Activated CD4-positive, alpha-beta memory T cell treated with anti-CD3 and anti-CD28 coated beads, Interleukin-2, amount 10 ng/mL, durations not matched to agents 7 days and 5 days (primary cell): ENCODE measurements at regions not wholly inside any gene's neighbourhood (a gene's known extent, or its start where the extent isn't known, plus 50 kb on each side); places are given as distances from the start of the nearest gene placed in this dataset.
"Not testable (repeated sequence)": the region's sequence is repeated elsewhere in the genome, so short reads cannot be mapped to it uniquely, and the experiment has no call there.

Source experiments
- CTCF ChIA-PET: fragments of 350-600 bp; sonication (Branson Sonifier 250); formaldehyde crosslinking; loops from one replicate; lab custom pipeline; 2021; ENCODE audit warnings: antibody characterized with exemption, inconsistent platforms; lab: Charles Lee
- POLR2A ChIA-PET: fragments of 350-600 bp; sonication (Branson Sonifier 250); formaldehyde crosslinking; loops from one replicate; lab custom pipeline; 2021; ENCODE audit warnings: antibody characterized with exemption; lab: Charles Lee
- DNase-seq: peaks from one replicate; pipeline ENCODE4 v3.0.0-alpha.2; 2020
- H3K27ac Mint-ChIP-seq: one replicate; pipeline ENCODE4 v1.8.0; 2021; ENCODE audit warnings: mild to moderate bottlenecking, mixed read lengths
- H3K27me3 Mint-ChIP-seq: one replicate; pipeline ENCODE4 v1.8.0; 2021; ENCODE audit warnings: mixed read lengths
- H3K36me3 Mint-ChIP-seq: one replicate; pipeline ENCODE4 v1.8.0; 2021; ENCODE audit warnings: low read depth, mixed read lengths
- H3K4me1 Mint-ChIP-seq: one replicate; pipeline ENCODE4 v1.8.0; 2021; ENCODE audit warnings: mixed read lengths
- H3K4me3 Mint-ChIP-seq: one replicate; pipeline ENCODE4 v1.8.0; 2021; ENCODE audit warnings: mild to moderate bottlenecking, mixed read lengths
- H3K9me3 Mint-ChIP-seq: one replicate; pipeline ENCODE4 v1.8.0; 2021; ENCODE audit warnings: mixed read lengths

- CTCF ChIA-PET = interaction anchor here (0.8 kb wide), 1 partner anchor 17 kb away, joined by 3 read pairs; no protein-coding TSS in a partner anchor
- no peak overlapping the region for H3K4me3 Mint-ChIP-seq
- no peaks in the 10 kb centered on the region for H3K4me1 Mint-ChIP-seq
- H3K36me3 Mint-ChIP-seq = no peaks in the 10 kb centered on the region
- POLR2A ChIA-PET = no interaction called here
- peaks cover 26% of the 10 kb centered on the region for H3K9me3 Mint-ChIP-seq
- no peak for DNase-seq
- no peaks in the 10 kb centered on the region for H3K27me3 Mint-ChIP-seq
- no peak overlapping the region for H3K27ac Mint-ChIP-seq
Measured at GRCh38 chr11:106302416-106302815, 225.0 kb downstream of the AASDHPPT start.

DNA sequence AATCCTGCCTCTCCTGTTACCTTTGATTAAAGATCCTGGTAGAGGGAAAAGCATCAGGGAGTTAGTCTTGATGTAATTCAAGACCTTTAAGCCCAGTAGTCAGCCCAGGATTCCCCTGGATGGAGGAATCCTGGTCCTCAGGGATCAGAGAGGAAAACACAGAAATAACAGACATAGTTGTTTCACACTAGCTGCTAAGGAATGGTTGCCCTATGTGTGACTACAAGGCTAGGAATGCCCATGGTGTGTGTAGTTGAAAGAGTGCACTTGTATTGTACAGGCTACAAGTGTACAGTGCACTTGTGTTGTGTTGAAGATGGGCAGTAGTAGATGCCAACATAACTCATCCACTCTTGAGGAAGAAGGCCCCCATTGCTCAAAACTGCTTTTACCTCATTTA is 226.8 kb downstream of the AASDHPPT start:
- H3K4me3 Mint-ChIP-seq = no peak overlapping the region
- POLR2A ChIA-PET = no interaction called here
- no peak for DNase-seq
- H3K4me1 Mint-ChIP-seq = no peaks in the 10 kb centered on the region
- H3K27me3 Mint-ChIP-seq = no peaks in the 10 kb centered on the region
- CTCF ChIA-PET = no interaction called here
- peaks cover 21% of the 10 kb centered on the region for H3K9me3 Mint-ChIP-seq
- H3K27ac Mint-ChIP-seq = no peak overlapping the region
- H3K36me3 Mint-ChIP-seq = no peaks in the 10 kb centered on the region

DNA sequence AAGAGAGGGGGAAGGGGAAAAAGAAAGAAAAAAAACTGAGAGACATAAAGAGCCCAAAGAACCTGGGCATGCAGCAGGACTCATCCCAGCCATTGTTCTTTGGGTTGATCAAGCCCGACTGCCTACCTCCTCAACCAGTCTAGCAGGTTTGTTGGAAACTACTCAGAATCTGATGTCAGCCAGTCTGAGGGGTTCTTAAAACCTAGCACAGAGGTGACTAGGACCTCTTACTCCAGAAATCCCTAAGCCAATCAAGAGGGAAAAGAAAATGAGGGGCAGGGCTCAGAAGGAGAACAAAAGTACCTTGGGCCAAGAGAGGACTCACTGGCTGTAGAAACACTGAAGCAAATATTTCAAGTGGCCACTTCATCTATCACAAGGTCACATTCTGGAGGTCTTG is 228.0 kb downstream of the AASDHPPT start:
- CTCF ChIA-PET = no interaction called here
- no peaks in the 10 kb centered on the region for H3K27me3 Mint-ChIP-seq
- DNase-seq = no peak
- H3K4me1 Mint-ChIP-seq = no peaks in the 10 kb centered on the region
- no peak overlapping the region for H3K4me3 Mint-ChIP-seq
- no peak overlapping the region for H3K27ac Mint-ChIP-seq
- POLR2A ChIA-PET = no interaction called here
- H3K36me3 Mint-ChIP-seq = no peaks in the 10 kb centered on the region
- peaks cover 19% of the 10 kb centered on the region for H3K9me3 Mint-ChIP-seq

DNA sequence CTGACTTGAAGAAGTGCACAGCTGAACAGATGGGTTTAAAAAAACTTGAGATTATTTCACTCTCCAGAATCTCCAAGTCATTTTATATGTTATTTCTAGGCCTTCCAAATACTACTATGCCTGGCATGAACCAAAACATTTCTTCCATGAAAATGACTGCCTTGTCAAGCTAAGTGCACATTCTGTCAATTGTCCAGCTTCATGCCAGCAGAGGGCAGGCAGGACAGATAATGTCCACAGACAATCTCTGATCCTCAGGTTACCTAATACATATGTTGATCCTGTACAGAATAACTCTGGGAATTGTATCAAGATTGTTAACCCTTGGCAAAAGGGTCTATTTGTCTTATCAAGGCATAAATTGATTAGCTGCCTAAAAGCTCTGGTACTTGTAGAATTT is 229.5 kb downstream of the AASDHPPT start:
- peaks cover 19% of the 10 kb centered on the region for H3K9me3 Mint-ChIP-seq
- H3K4me3 Mint-ChIP-seq = no peak overlapping the region
- H3K36me3 Mint-ChIP-seq = no peaks in the 10 kb centered on the region
- DNase-seq = no peak
- H3K27me3 Mint-ChIP-seq = no peaks in the 10 kb centered on the region
- ChIA-PET CTCF (no interaction called here), POLR2A (no interaction called here)
- no peak overlapping the region for H3K27ac Mint-ChIP-seq
- H3K4me1 Mint-ChIP-seq = no peaks in the 10 kb centered on the region

- Mint-ChIP-seq H3K36me3 (no peaks in the 10 kb centered on the region), H3K9me3 (peaks cover 4% of the 10 kb centered on the region), H3K27me3 (no peaks in the 10 kb centered on the region), H3K4me3 (no peak overlapping the region), H3K27ac (no peak overlapping the region), H3K4me1 (no peaks in the 10 kb centered on the region)
- POLR2A ChIA-PET = no interaction called here
- CTCF ChIA-PET = no interaction called here
- no peak for DNase-seq
Measured at GRCh38 chr11:106309070-106309684, 231.7 kb downstream of the AASDHPPT start.

DNA sequence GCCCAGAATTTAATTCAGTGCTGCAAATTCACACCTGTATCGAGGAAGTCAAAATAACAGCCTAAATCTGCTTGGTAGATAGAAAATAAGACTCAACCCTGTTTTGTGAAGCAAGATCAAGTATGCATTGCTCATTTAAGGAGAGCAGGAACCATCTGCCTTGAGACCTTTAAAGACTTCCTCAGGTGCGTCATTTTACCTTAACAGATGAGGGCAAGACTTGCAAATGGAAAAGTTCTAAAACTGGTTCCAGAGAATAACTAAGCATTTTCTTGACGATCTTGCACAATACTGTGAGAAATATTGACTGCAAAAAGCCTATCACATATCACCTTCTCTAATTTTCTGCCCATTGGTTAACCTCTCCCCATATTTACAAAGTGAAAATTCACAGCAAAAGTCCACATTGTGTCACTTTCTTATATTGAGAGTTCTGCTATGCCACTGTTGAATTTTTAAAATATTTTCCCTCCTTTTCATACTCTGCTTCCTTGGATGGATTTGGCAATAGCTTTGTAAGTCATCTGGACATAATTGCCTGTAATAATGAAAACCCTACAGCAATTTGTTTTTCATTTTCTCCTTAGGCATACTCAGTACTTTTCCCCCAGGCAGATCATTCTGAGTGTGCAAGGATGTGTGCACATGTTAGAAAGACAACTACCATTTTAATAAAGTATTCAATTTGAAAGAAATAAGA is 234.2 kb downstream of the AASDHPPT start:
- ChIA-PET CTCF (no interaction called here), POLR2A (no interaction called here)
- Mint-ChIP-seq H3K4me3 (no peak overlapping the region), H3K9me3 (no peaks in the 10 kb centered on the region), H3K27ac (no peak overlapping the region), H3K27me3 (no peaks in the 10 kb centered on the region), H3K4me1 (no peaks in the 10 kb centered on the region), H3K36me3 (no peaks in the 10 kb centered on the region)
- DNase-seq = no peak

DNA sequence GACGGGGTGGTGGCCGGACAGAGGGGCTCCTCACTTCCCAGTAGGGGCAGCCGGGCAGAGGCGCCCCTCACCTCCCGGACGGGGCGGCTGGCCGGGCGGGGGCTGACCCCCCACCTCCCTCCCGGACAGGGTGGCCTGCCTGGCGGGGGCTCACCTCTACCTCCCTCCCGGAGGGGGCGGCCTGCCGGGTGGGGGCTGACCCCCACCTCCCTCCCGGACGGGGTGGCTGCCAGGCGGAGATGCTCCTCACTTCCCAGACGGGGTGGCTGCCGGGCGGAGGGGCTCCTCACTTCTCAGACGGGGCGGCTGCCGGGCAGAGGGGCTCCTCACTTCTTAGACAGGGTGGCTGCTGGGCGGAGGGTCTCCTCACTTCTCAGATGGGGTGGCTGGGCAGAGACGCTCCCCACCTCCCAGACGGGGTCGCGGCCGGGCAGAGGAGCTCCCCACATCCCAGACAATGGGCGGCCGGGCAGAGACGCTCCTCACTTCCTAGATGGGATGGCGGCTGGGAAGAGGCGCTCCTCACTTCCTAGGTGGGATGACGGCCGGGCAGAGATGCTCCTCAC is 239.8 kb downstream of the AASDHPPT start:
- H3K4me3 Mint-ChIP-seq, H3K27me3 Mint-ChIP-seq, H3K9me3 Mint-ChIP-seq, H3K4me1 Mint-ChIP-seq, H3K36me3 Mint-ChIP-seq, H3K27ac Mint-ChIP-seq, POLR2A ChIA-PET, CTCF ChIA-PET, DNase-seq: not testable (repeated sequence)

DNA sequence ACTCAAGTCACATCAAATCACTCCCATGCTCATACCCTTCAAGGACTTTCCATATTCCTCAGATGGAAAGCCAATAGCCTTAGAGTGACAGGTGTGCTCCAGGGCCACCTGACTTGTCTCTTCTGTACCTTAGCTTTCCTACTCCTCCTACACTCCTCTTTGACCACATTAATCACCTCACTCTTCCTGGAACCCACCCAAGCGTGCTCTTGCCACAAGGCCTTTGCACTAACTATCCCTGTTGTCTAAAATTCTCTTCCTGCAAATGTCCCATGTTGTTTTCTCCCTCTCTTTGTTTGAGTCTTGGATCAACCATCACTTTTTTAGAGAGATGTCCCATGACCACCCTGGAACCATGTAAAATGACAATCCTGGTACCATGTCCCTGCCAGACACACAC is 244.1 kb downstream of the AASDHPPT start:
- no peaks in the 10 kb centered on the region for H3K27me3 Mint-ChIP-seq
- no peak overlapping the region for H3K27ac Mint-ChIP-seq
- H3K4me3 Mint-ChIP-seq = no peak overlapping the region
- H3K9me3 Mint-ChIP-seq = no peaks in the 10 kb centered on the region
- no peak for DNase-seq
- CTCF ChIA-PET = no interaction called here
- POLR2A ChIA-PET = no interaction called here
- H3K4me1 Mint-ChIP-seq = no peaks in the 10 kb centered on the region
- H3K36me3 Mint-ChIP-seq = no peaks in the 10 kb centered on the region

DNA sequence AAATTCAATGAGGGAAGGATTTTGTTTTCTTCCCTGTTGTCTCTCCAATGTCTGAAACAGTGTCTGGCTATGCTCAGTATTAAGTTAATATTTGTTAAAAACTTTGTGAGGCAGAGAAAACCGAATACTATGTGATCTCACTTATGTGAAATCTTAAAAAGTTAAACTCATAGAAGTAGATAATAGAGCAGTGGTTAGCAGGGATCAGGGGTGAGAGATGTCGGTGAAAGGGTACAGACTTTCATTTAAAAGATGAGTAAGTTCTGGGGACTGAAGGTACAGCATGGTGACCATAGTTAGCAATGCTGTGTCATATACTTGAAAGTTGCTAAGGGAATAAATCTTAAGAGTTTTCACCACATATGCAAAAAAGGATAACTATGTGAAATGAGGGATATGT is 244.6 kb downstream of the AASDHPPT start:
- POLR2A ChIA-PET = no interaction called here
- Mint-ChIP-seq H3K27me3 (no peaks in the 10 kb centered on the region), H3K4me3 (no peak overlapping the region), H3K4me1 (no peaks in the 10 kb centered on the region), H3K36me3 (no peaks in the 10 kb centered on the region), H3K9me3 (no peaks in the 10 kb centered on the region), H3K27ac (no peak overlapping the region)
- CTCF ChIA-PET = no interaction called here
- DNase-seq = no peak

DNA sequence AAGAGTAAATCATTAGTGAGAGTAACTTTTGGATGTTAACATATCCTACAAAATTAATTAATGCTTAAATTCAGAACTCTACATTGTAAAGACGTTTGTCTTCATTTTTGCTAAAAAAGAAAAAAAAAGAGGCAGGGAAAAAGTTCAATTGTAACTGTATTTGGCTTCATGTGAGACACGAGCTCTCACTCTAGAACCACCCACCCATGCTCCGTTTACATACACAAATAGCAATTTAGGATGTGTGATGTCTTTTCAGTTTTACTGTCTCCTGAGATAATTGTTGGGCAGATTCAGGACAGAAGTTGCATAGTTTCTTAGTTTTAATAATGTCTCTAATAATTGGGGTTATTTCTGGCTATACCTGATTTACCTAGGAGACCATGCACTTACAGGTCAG is 248.6 kb downstream of the AASDHPPT start:
- Mint-ChIP-seq H3K9me3 (no peaks in the 10 kb centered on the region), H3K36me3 (no peaks in the 10 kb centered on the region), H3K27me3 (no peaks in the 10 kb centered on the region), H3K4me1 (no peaks in the 10 kb centered on the region), H3K27ac (no peak overlapping the region), H3K4me3 (no peak overlapping the region)
- DNase-seq = no peak
- ChIA-PET POLR2A (no interaction called here), CTCF (no interaction called here)

GRCh38 chr11:106327134-106327533 is 249.7 kb downstream of the AASDHPPT start:
- Mint-ChIP-seq H3K4me3 (no peak overlapping the region), H3K4me1 (no peaks in the 10 kb centered on the region), H3K27ac (no peak overlapping the region), H3K36me3 (no peaks in the 10 kb centered on the region), H3K27me3 (no peaks in the 10 kb centered on the region), H3K9me3 (no peaks in the 10 kb centered on the region)
- POLR2A ChIA-PET = no interaction called here
- CTCF ChIA-PET = no interaction called here
- no peak for DNase-seq

DNA sequence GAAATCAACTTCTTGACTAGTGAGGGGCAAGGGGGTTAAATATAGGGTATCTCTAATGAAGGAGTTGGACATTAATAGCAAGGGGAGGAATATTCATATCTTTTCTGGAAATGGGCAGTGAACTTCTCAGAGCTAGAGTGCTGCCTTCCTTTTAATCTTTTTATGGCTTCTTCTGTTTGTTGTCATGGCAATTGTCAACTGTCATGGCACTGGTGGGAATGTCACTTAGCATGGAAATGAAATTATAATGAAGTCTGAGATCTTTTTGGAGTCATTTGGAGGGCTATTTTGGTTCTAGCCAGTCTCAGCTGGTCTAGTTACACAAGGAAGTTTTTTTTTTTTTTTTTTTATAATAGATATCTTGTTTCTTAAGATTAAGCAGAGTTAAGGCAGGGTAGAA is 250.2 kb downstream of the AASDHPPT start:
- ChIA-PET CTCF (no interaction called here), POLR2A (no interaction called here)
- H3K27me3 Mint-ChIP-seq = no peaks in the 10 kb centered on the region
- H3K36me3 Mint-ChIP-seq = no peaks in the 10 kb centered on the region
- DNase-seq = no peak
- no peaks in the 10 kb centered on the region for H3K9me3 Mint-ChIP-seq
- no peak overlapping the region for H3K27ac Mint-ChIP-seq
- no peak overlapping the region for H3K4me3 Mint-ChIP-seq
- no peaks in the 10 kb centered on the region for H3K4me1 Mint-ChIP-seq

DNA sequence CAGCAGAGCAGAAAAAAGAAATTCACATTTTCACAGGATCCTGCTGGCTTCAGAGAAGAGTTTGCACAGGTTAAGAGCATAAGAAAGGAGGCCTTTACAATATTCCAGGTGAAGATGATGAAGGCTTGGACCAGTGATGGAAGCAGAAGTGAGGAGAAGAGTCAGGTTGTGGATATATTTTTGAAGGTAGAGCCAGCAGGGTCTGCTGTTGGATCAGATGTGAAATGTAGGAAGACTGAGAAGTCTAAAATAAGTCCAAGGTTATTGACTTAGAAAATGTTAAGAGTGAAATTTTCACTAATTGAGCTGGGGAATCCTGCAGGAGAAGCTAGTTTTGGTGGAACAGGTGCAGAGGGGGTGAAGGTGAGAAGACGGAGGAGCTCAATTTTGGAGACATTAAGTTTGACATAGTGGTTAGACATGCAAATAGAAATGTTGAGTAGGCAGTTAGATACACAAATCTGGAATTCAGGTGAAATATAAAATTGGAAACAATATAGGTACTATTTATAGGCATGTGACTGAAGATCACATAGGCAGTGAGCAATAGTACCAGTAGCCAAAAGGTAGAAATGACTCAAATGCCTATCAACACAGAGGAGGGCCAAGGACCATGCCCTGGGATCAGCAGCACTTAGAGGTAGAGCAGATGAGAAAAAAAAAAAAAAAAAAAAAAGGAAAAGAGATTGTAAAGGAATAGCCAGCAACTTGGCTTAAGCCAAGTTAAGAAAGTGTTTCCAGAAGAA is 252.0 kb downstream of the AASDHPPT start:
- CTCF ChIA-PET = no interaction called here

More for the DNA sequence above, 252.0 kb downstream of the AASDHPPT start:
- no peak for DNase-seq
- no peaks in the 10 kb centered on the region for H3K36me3 Mint-ChIP-seq
- no peaks in the 10 kb centered on the region for H3K27me3 Mint-ChIP-seq
- no peaks in the 10 kb centered on the region for H3K4me1 Mint-ChIP-seq
- no peak overlapping the region for H3K4me3 Mint-ChIP-seq
- H3K27ac Mint-ChIP-seq = no peak overlapping the region
- peaks cover 2% of the 10 kb centered on the region for H3K9me3 Mint-ChIP-seq
- POLR2A ChIA-PET = no interaction called here
